SK-N-SH (cell line): ENCODE measurements at regions not wholly inside any gene's neighbourhood (a gene's known extent, or its start where the extent isn't known, plus 50 kb on each side); places are given as distances from the start of the nearest gene placed in this dataset.

ENCODE experiments used
- CTCF ChIA-PET: fragments of 300-600, 350-600 bp; formaldehyde crosslinking; extraction: SDS; loops from one replicate; lab custom pipeline; 2021; lab: Yijun Ruan, JAX
- POLR2A ChIA-PET: fragments of 350-600 bp; sonication (Branson Sonifier 250); formaldehyde crosslinking; extraction: SDS; loops from one replicate; lab custom pipeline; 2020; ENCODE audit warnings: antibody characterized with exemption, inconsistent platforms; lab: Yijun Ruan, JAX
- DNase-seq: peaks from one replicate; pipeline ENCODE4 v3.0.0; 2012
- H2AFZ ChIP-seq: fragments of 200-600 bp; sonication (generic); 2 replicates; pipeline ENCODE4 v1.8.1; 2016; ENCODE audit warnings: antibody characterized with exemption, mild to moderate bottlenecking, low read depth
- H3F3A ChIP-seq: fragments of 200-600 bp; sonication (generic); replicated peaks from 2 replicates; pipeline ENCODE3; 2016; ENCODE audit warnings: antibody characterized with exemption, mild to moderate bottlenecking; ENCODE audit not compliant: insufficient read depth
- H3K27ac ChIP-seq, 2 experiments: fragments of 200-500 bp in 1 of 2; fragments of 200-600 bp in 1 of 2; sonication (Bioruptor generic) in 1 of 2; sonication (generic), shearing (Covaris generic) in 1 of 2; 2 replicates each; pipeline versions ENCODE4 v1.5.1 to v1.6.1; 2014 to 2016; ENCODE audit warnings: low read depth in 2 of 2, inconsistent platforms in 1 of 2, low read length in 1 of 2, mild to moderate bottlenecking in 1 of 2, mixed read lengths in 1 of 2
- H3K27me3 ChIP-seq: fragments of 200-600 bp; sonication (generic), shearing (Covaris generic); 2 replicates; pipeline ENCODE4 v1.6.1; 2016; ENCODE audit warnings: mixed run types; ENCODE audit not compliant: insufficient read depth
- H3K36me3 ChIP-seq, 2 experiments: fragments of 200-500 bp in 1 of 2; fragments of 200-600 bp in 1 of 2; sonication (Bioruptor generic) in 1 of 2; sonication (generic) in 1 of 2; replicated peaks in 1 of 2; 2 replicates each; pipeline versions ENCODE3 to v1.5.1; 2014 to 2016; ENCODE audit warnings: low read length in 1 of 2, mild to moderate bottlenecking in 1 of 2; ENCODE audit not compliant: insufficient read depth in 2 of 2, control insufficient read depth in 1 of 2
- H3K4me1 ChIP-seq, 2 experiments: fragments of 200-500 bp in 1 of 2; fragments of 200-600 bp in 1 of 2; sonication (Bioruptor generic) in 1 of 2; sonication (generic), shearing (Covaris generic) in 1 of 2; 2 replicates each; pipeline versions ENCODE4 v1.5.1 to v1.6.1; 2014 to 2016; ENCODE audit warnings: low read depth in 1 of 2, low read length in 1 of 2, mixed run types in 1 of 2; ENCODE audit not compliant: insufficient read depth in 2 of 2, control insufficient read depth in 1 of 2
- H3K4me2 ChIP-seq: fragments of 200-600 bp; sonication (generic), shearing (Covaris generic); 2 replicates; pipeline ENCODE4 v1.6.1; 2017; ENCODE audit warnings: mixed run types
- H3K4me3 ChIP-seq, 2 experiments: fragments of 200-500 bp in 1 of 2; fragments of 200-600 bp in 1 of 2; sonication (Bioruptor generic) in 1 of 2; sonication (generic), shearing (Covaris generic) in 1 of 2; 2 replicates each; pipeline versions ENCODE4 v1.5.1 to v1.8.1; 2014 to 2016; ENCODE audit warnings: low read depth in 2 of 2, inconsistent platforms in 1 of 2, low read length in 1 of 2, mild to moderate bottlenecking in 1 of 2, mixed read lengths in 1 of 2, moderate library complexity in 1 of 2
- H3K79me2 ChIP-seq: fragments of 200-600 bp; sonication (generic); 2 replicates; pipeline ENCODE4 v1.8.1; 2017; ENCODE audit warnings: mild to moderate bottlenecking; ENCODE audit not compliant: insufficient read depth
- H3K9ac ChIP-seq: fragments of 200-600 bp; sonication (generic); 2 replicates; pipeline ENCODE4 v1.6.1; 2017; ENCODE audit warnings: mixed run types
- H3K9me2 ChIP-seq: fragments of 200-600 bp; sonication (generic); 2 replicates; pipeline ENCODE4 v1.6.1; 2017; ENCODE audit warnings: mixed run types
- H3K9me3 ChIP-seq: fragments of 200-600 bp; sonication (generic); 2 replicates; pipeline ENCODE4 v1.6.1; 2017; ENCODE audit warnings: mixed run types, mild to moderate bottlenecking, moderate library complexity
- H4K20me1 ChIP-seq: fragments of 200-600 bp; sonication (generic); 2 replicates; pipeline ENCODE4 v1.6.1; 2017; ENCODE audit warnings: mild to moderate bottlenecking, mixed run types; ENCODE audit not compliant: insufficient read depth
- CHD2 ChIP-seq: fragments of 150-350 bp; IDR thresholded peaks from 2 replicates; pipeline ENCODE4 v1.6.1; 2018; ENCODE audit warnings: low read length; ENCODE audit not compliant: partially characterized antibody
- EZH2phosphoT487 ChIP-seq: fragments of 200-600 bp; sonication (generic); IDR thresholded peaks from 2 replicates; pipeline ENCODE4 v1.6.1; 2017; ENCODE audit warnings: low read depth, mixed run types, mild to moderate bottlenecking, antibody characterized with exemption, moderate library complexity, borderline replicate concordance
- FOSL2 ChIP-seq: IDR thresholded peaks from 2 replicates; pipeline ENCODE4 v1.4.0; 2012; ENCODE audit warnings: low read depth, mild to moderate bottlenecking, moderate library complexity, borderline replicate concordance
- FOXJ3 ChIP-seq: sonication (generic); formaldehyde crosslinking; IDR thresholded peaks from 2 replicates; pipeline ENCODE4 v1.5.1; 2020; ENCODE audit warnings: mild to moderate bottlenecking, missing genetic modification reagents
- GABPA ChIP-seq: IDR thresholded peaks from 2 replicates; pipeline ENCODE4 v1.4.0; 2012; ENCODE audit warnings: low read depth, mild to moderate bottlenecking
- MEF2A ChIP-seq: IDR thresholded peaks from 2 replicates; pipeline ENCODE4 v1.4.0; 2012; ENCODE audit warnings: low read depth, borderline replicate concordance
- MXI1 ChIP-seq: IDR thresholded peaks from 2 replicates; pipeline ENCODE4 v1.6.1; 2012; ENCODE audit warnings: mild to moderate bottlenecking, low read depth, low read length, improper control_type of control experiment
- POLR2AphosphoS5 ChIP-seq: IDR thresholded peaks from 2 replicates; pipeline ENCODE4 v1.6.1; 2012; ENCODE audit warnings: low read depth, low read length
- RCOR1 ChIP-seq: fragments of 150-350 bp; IDR thresholded peaks from 2 replicates; pipeline ENCODE4 v1.6.1; 2017; ENCODE audit warnings: antibody characterized with exemption, low read length
- RFX5 ChIP-seq: IDR thresholded peaks from 2 replicates; pipeline ENCODE4 v1.6.1; 2012; ENCODE audit warnings: mild to moderate bottlenecking, improper control_type of control experiment, low read length
- RXRA ChIP-seq: IDR thresholded peaks from 2 replicates; pipeline ENCODE4 v1.4.0; 2012; ENCODE audit warnings: low read depth, mild to moderate bottlenecking, borderline replicate concordance
- SMC3 ChIP-seq: IDR thresholded peaks from 2 replicates; pipeline ENCODE4 v1.6.1; 2012; ENCODE audit warnings: low read depth, low read length, improper control_type of control experiment
- TCF12 ChIP-seq: IDR thresholded peaks from 2 replicates; pipeline ENCODE4 v1.4.0; 2012
- WGBS: methylation state at CpG from one replicate; pipeline ENCODE4 v1.1.6; 2017; ENCODE audit warnings: low lambda C conversion rate; 5-methylcytosine and 5-hydroxymethylcytosine counted together
- TF ChIP-seq, protein P1 (sequence below): IDR thresholded peaks from 2 replicates; pipeline ENCODE4 v1.4.0; 2012; ENCODE audit warnings: low read depth, borderline replicate concordance
- TF ChIP-seq, protein P2 (sequence below): IDR thresholded peaks from 2 replicates; pipeline ENCODE4 v1.6.1; 2012; ENCODE audit warnings: mild to moderate bottlenecking, low read depth, low read length, moderate library complexity
- TF ChIP-seq, protein P3 (sequence below): fragments of 200-600 bp; sonication (generic); IDR thresholded peaks from 2 replicates; pipeline ENCODE4 v1.6.1; 2017; ENCODE audit warnings: antibody characterized with exemption, mild to moderate bottlenecking, moderate library complexity
- TF ChIP-seq, protein P4 (sequence below): IDR thresholded peaks from 2 replicates; pipeline ENCODE4 v1.4.0; 2012; ENCODE audit warnings: low read depth, borderline replicate concordance

DNA sequence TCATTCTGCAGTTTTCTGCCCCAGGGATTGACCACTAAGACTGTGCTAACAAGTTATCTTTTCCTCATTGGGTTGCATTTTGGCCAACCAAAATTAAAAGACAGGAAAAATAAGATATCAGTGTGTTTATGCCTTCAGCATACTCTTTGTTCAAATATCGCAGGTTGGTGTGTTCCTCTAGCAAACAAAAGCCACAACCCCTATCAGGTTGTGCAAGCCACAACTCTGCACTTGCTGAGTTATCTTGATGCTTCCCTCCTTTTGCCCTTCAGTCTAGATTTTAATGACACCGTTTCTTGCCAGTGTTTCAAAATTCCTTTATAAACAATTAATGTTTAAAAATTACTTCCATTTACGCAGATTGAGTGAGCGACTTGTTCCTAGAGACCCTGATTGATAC lies 1164.2 kb downstream of the NSUN3 start:
- Histone ChIP-seq H3K79me2 (no peaks in the 10 kb centered on the region), H3F3A (no peaks in the 10 kb centered on the region), H4K20me1 (no peaks in the 10 kb centered on the region), H3K4me3 (no peak overlapping the region), H3K36me3 (no peaks in the 10 kb centered on the region), H3K9me3 (no peaks in the 10 kb centered on the region), H3K9me2 (no peaks in the 10 kb centered on the region), H3K27me3 (no peaks in the 10 kb centered on the region), H2AFZ (no peak overlapping the region), H3K9ac (no peak overlapping the region), H3K27ac (no peak overlapping the region), H3K4me2 (no peak overlapping the region), H3K4me1 (no peaks in the 10 kb centered on the region)
- ChIA-PET POLR2A (no interaction called here), CTCF (no interaction called here)
- 42% methylated on average over 4 of the region's 4 CpGs for WGBS
- DNase-seq, result no peak
- TF ChIP-seq, protein P1, sequence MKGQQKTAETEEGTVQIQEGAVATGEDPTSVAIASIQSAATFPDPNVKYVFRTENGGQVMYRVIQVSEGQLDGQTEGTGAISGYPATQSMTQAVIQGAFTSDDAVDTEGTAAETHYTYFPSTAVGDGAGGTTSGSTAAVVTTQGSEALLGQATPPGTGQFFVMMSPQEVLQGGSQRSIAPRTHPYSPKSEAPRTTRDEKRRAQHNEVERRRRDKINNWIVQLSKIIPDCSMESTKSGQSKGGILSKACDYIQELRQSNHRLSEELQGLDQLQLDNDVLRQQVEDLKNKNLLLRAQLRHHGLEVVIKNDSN, result no peak
- TF ChIP-seq RCOR1, result no peak
- no peak for TF ChIP-seq RXRA
- no peak for TF ChIP-seq SMC3
- TF ChIP-seq, protein P2, sequence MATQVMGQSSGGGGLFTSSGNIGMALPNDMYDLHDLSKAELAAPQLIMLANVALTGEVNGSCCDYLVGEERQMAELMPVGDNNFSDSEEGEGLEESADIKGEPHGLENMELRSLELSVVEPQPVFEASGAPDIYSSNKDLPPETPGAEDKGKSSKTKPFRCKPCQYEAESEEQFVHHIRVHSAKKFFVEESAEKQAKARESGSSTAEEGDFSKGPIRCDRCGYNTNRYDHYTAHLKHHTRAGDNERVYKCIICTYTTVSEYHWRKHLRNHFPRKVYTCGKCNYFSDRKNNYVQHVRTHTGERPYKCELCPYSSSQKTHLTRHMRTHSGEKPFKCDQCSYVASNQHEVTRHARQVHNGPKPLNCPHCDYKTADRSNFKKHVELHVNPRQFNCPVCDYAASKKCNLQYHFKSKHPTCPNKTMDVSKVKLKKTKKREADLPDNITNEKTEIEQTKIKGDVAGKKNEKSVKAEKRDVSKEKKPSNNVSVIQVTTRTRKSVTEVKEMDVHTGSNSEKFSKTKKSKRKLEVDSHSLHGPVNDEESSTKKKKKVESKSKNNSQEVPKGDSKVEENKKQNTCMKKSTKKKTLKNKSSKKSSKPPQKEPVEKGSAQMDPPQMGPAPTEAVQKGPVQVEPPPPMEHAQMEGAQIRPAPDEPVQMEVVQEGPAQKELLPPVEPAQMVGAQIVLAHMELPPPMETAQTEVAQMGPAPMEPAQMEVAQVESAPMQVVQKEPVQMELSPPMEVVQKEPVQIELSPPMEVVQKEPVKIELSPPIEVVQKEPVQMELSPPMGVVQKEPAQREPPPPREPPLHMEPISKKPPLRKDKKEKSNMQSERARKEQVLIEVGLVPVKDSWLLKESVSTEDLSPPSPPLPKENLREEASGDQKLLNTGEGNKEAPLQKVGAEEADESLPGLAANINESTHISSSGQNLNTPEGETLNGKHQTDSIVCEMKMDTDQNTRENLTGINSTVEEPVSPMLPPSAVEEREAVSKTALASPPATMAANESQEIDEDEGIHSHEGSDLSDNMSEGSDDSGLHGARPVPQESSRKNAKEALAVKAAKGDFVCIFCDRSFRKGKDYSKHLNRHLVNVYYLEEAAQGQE, result no peak
- no peak for TF ChIP-seq MXI1
- TF ChIP-seq EZH2phosphoT487, result no peak
- TF ChIP-seq POLR2AphosphoS5, result no peak
- TF ChIP-seq TCF12, result no peak
- no peak for TF ChIP-seq MEF2A
- TF ChIP-seq CHD2, result no peak
- no peak for TF ChIP-seq FOSL2
- TF ChIP-seq, protein P3, sequence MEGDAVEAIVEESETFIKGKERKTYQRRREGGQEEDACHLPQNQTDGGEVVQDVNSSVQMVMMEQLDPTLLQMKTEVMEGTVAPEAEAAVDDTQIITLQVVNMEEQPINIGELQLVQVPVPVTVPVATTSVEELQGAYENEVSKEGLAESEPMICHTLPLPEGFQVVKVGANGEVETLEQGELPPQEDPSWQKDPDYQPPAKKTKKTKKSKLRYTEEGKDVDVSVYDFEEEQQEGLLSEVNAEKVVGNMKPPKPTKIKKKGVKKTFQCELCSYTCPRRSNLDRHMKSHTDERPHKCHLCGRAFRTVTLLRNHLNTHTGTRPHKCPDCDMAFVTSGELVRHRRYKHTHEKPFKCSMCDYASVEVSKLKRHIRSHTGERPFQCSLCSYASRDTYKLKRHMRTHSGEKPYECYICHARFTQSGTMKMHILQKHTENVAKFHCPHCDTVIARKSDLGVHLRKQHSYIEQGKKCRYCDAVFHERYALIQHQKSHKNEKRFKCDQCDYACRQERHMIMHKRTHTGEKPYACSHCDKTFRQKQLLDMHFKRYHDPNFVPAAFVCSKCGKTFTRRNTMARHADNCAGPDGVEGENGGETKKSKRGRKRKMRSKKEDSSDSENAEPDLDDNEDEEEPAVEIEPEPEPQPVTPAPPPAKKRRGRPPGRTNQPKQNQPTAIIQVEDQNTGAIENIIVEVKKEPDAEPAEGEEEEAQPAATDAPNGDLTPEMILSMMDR, result no peak
- TF ChIP-seq GABPA, result no peak
- no peak for TF ChIP-seq FOXJ3 (CRISPR knock-in tag)
- TF ChIP-seq, protein P4, sequence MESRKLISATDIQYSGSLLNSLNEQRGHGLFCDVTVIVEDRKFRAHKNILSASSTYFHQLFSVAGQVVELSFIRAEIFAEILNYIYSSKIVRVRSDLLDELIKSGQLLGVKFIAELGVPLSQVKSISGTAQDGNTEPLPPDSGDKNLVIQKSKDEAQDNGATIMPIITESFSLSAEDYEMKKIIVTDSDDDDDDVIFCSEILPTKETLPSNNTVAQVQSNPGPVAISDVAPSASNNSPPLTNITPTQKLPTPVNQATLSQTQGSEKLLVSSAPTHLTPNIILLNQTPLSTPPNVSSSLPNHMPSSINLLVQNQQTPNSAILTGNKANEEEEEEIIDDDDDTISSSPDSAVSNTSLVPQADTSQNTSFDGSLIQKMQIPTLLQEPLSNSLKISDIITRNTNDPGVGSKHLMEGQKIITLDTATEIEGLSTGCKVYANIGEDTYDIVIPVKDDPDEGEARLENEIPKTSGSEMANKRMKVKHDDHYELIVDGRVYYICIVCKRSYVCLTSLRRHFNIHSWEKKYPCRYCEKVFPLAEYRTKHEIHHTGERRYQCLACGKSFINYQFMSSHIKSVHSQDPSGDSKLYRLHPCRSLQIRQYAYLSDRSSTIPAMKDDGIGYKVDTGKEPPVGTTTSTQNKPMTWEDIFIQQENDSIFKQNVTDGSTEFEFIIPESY, result no peak
- no peak for TF ChIP-seq RFX5
